Cardiac fibroblast (primary cell): ENCODE measurements at regions not wholly inside any gene's neighbourhood (a gene's known extent, or its start where the extent isn't known, plus 50 kb on each side); places are given as distances from the start of the nearest gene placed in this dataset.

ENCODE experiments used
- DNase-seq, 2 donors: peaks; one replicate each; pipeline versions ENCODE4 v3.0.0 to v3.0.0-alpha.2; 2010; ENCODE audit warnings: low read depth in 2 of 2
- H3K4me3 ChIP-seq, 2 donors: replicated peaks in 1 of 2; 1 replicate in 1 of 2; 2 replicates in 1 of 2; pipeline ENCODE4 v1.5.1; 2011; ENCODE audit warnings: low read depth in 2 of 2, low read length in 2 of 2, mild to moderate bottlenecking in 2 of 2, moderate library complexity in 1 of 2
- CTCF ChIP-seq: IDR thresholded peaks from one replicate; pipeline ENCODE4 v1.5.1; 2011; ENCODE audit warnings: low read depth, mild to moderate bottlenecking, low read length, inconsistent platforms

- peak in 1 of 2 donors; percentile 33 for DNase-seq
- no peak for TF ChIP-seq CTCF
Observed at GRCh38 chr2:18762667-18763066, 173.3 kb upstream of the NT5C1B start.

GRCh38 chr2:18754286-18754685 is 164.9 kb upstream of the NT5C1B start:
- DNase-seq, result no peak
- no peak for TF ChIP-seq CTCF
- H3K4me3 ChIP-seq, result no peak overlapping the region

More at GRCh38 chr2:18762667-18763066, 173.3 kb upstream of the NT5C1B start:
- no peak overlapping the region for H3K4me3 ChIP-seq

- DNase-seq, result no peak
- TF ChIP-seq CTCF, result no peak
- no peak overlapping the region for H3K4me3 ChIP-seq
Observed at GRCh38 chr2:18753722-18754121, 164.4 kb upstream of the NT5C1B start.

GRCh38 chr2:18752667-18753422 is 163.5 kb upstream of the NT5C1B start:
- TF ChIP-seq CTCF, result peak; percentile 14
- H3K4me3 ChIP-seq, result no peak overlapping the region
- peak; percentile 41 to 48 for DNase-seq

- TF ChIP-seq CTCF, result no peak
- no peak overlapping the region for H3K4me3 ChIP-seq
- peak; percentile 46 to 47 for DNase-seq
Observed at GRCh38 chr2:18752022-18752493, 162.7 kb upstream of the NT5C1B start.

- peak; percentile 62 to 67 for DNase-seq
- TF ChIP-seq CTCF, result no peak
- H3K4me3 ChIP-seq, result no peak overlapping the region
Observed at GRCh38 chr2:18750672-18751554, 161.5 kb upstream of the NT5C1B start.
